ENCODE measurements at regions not wholly inside any gene's neighbourhood (a gene's known extent, or its start where the extent isn't known, plus 50 kb on each side); places are given as distances from the start of the nearest gene placed in this dataset.

GRCh38 chr19:32269831-32270230, 75.6 kb upstream of the ZNF507 start:
- no peak for TF ChIP-seq POLR2A (IDR thresholded peaks at IDR 0.05; ENCODE audit: low read depth, low read length)
- TF ChIP-seq CTCF (conservative IDR thresholded peaks at IDR 0.05; ENCODE audit: low read depth, low read length), result no peak

Measured in IMR-90 (cell line).